Fibroblast of skin of abdomen (primary cell): ENCODE measurements at regions not wholly inside any gene's neighbourhood (a gene's known extent, or its start where the extent isn't known, plus 50 kb on each side); places are given as distances from the start of the nearest gene placed in this dataset.
"Not testable (repeated sequence)": the region's sequence is repeated elsewhere in the genome, so short reads cannot be mapped to it uniquely, and the experiment has no call there.

ENCODE experiments used
- DNase-seq: peaks from one replicate; pipeline ENCODE4 v3.0.0-alpha.2; 2013

GRCh38 chr15:62324382-62324781 is 159.3 kb upstream of the C2CD4B start:
- peak; percentile 65 for DNase-seq

- DNase-seq = no peak
Observed at GRCh38 chr15:62325597-62325996, 160.5 kb upstream of the C2CD4B start.

DNA sequence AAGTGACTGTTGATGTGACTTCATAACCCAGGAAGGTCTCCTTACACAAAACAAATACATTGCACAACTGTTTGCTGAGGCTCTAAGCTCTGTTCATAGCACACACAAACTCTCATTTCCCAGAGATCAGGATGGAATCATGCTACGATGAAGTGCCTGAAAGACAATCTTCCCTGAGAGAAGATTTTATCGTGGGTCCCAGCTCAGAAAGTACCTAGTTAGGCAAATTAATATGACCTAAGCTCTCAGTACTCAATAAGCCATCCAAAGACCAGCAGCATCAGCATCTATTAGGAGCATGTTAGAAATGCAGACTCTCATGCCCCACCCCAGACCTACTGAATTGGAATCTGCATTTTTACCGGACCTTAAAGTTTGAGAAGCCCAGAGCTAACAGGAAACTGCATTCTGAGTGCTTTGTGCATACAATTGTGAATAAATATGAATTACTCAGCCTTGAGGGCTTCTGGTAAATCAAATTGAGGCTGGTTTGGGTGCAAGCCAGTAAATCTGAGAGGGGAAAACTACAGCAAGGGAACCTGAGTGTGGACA is 161.5 kb upstream of the C2CD4B start:
- DNase-seq = peak; percentile 14

DNA sequence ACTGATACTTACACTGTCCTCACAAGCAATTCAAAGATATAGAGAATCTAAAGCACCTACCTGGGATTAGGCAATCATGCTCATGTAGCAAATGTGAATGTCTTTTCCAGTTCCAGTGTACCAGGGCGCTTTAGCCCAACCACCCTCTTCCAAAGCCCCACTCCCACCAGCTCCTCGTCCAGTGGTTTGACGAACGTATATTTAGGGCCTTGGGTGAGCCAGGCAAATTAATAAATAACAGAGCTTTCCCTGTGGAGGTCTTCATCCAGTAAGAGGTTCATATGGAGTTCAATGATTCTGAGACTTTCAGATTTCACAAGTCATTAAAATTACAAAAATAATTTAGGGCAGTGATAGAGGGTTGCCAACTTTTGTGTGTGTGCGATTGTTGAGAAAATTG is 162.3 kb upstream of the C2CD4B start:
- DNase-seq = no peak

DNA sequence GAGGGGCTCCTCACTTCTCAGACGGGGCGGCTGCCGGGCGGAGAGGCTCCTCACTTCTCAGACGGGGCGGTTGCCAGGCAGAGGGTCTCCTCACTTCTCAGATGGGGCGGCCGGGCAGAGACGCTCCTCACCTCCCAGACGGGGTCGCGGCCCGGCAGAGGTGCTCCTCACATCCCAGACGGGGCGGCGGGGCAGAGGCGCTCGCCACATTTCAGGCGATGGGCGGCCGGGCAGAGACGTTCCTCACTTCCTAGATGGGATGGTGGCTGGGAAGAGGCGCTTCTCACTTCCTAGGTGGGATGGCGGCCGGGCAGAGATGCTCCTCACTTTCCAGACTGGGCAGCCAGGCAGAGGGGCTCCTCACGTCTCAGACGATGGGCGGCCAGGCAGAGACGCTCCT is 167.4 kb upstream of the C2CD4B start:
- not testable (repeated sequence) for DNase-seq

GRCh38 chr15:62334536-62334935 is 169.5 kb upstream of the C2CD4B start:
- no peak for DNase-seq

GRCh38 chr15:62337934-62338333 is 172.8 kb upstream of the C2CD4B start:
- no peak for DNase-seq

DNA sequence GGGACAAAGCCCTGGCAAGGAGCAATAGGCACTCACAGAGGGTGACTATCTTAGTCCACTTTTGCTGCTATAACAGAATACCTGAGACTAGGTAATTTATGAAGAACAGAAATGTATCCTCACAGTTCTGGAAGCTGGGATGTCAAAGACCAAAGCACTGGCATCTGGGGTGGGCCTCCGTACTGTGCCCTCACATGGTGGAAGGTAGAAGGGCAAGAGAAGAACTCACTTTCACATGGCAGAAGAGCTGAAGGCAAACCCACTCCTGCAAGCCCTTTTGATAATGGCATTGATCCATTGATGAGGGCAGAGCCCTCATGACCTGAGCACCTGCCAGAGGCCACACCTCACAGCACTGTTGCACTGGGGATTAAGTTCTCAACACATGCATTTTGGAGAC is 173.4 kb upstream of the C2CD4B start:
- no peak for DNase-seq

GRCh38 chr15:62342959-62343358 is 177.9 kb upstream of the C2CD4B start:
- DNase-seq = no peak

- no peak for DNase-seq
Observed at GRCh38 chr15:62343397-62343796, 178.3 kb upstream of the C2CD4B start.

DNA sequence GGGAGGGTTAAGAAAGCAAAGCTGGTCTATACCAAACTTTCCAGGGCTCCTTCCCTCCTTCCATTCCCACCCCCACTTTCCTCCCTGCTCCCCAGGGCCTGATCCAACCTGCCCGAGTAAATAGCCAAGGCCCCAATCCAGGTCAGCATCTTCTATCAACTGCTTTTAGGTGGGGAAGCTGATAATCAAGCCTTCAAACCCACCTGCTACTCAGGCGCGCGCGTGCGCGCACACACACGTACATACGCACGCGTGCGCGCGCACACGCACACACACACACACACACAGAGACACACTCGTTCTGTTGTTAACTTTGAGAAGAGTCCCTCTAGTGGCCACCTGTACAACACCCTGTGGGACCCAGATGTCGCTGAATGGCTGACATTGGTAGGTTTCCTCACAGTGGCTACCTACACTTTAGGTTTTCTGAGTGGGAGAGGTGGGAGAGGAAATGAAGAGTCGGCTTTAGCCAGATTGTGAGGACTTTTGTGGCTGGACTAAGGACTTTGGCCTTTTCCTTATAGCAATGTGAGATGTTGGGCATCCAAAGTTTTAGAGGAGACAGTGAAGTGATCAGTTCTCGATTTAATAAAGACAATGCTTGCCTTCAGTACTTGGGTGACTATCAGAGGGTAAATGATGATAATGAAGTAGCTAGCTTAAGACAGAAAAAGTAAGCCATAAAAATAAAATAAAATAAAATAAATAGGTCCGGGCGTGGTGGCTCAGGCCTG is 179.9 kb upstream of the C2CD4B start:
- peak; percentile 62 for DNase-seq

DNA sequence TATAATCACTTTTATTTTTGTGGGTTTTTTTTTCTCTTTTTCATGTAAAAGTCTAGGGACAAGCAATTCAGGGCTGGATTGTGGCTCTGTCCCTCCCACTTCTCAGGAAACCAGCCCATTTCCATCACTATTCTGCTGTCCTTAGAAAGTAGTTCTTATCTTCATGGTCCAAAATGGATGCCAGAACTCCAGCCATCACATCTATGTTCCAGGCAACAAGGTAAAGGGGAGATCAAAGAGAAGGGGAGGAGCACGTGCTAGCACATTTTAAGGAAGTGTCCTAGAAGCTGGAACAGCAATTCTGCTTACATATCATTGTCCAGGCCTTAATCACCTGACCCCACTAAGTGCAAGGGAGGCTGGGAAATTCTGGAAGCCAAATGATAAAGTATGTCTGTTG is 181.1 kb upstream of the C2CD4B start:
- no peak for DNase-seq

GRCh38 chr15:62348118-62348517 is 183.0 kb upstream of the C2CD4B start:
- DNase-seq = no peak

DNA sequence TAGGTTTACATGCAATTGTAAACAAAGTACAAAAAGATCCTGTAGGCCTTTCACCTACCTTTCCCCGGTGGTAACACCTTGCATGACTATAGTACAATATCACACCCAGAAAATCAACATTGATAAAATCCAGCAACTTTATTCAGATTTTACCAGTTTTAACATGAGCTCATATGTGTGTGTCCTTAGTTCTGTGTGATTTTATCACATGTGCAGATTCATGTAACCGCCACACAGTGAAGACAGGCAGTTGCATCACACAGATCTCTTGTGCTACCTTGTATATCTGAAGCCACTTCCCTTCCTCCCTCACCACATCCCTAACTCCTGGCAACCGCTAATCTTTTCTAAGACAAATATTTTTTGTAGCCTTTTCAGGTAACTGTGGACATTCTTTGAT is 183.5 kb upstream of the C2CD4B start:
- no peak for DNase-seq

DNA sequence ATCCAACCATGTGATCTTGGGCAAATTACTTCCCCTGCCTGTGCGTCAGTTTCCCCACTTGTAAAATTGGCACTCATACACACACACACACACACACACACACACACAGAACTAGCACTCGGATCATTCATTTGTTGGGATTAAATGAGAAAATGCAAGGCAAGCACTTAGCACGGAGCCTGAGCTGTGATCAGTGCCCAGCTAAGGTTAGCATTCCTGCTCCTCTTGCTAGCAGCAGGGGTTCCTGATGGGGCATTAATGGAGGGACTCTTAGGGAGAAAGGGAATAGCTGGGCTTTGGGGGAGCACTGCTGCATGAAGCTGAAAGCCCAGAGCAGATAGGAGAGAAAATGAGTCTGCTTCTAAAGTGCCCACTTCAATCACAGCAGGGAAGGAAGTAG is 187.7 kb upstream of the C2CD4B start:
- DNase-seq = no peak

- DNase-seq = peak; percentile 63
Observed at GRCh38 chr15:62357431-62357830, 192.3 kb upstream of the C2CD4B start.

DNA sequence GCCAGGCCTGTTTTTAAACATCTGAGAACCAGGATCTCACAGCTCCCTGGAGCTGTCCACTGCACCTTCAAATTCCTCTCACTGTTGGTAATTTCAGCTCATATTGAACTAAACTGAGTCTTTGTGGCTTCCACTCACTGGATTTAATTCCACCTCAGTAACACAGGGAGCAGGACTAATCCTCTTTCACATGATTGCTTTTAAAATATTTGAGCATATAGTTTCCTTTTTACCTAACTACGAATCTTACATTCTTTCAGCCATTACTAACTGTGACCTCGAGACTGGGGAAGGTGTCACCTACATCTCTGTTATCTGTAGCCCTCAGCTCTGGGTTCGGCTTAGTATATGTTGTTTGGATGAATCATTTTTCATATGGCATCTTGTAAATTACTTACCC is 194.3 kb upstream of the C2CD4B start:
- DNase-seq = peak; percentile 4

DNA sequence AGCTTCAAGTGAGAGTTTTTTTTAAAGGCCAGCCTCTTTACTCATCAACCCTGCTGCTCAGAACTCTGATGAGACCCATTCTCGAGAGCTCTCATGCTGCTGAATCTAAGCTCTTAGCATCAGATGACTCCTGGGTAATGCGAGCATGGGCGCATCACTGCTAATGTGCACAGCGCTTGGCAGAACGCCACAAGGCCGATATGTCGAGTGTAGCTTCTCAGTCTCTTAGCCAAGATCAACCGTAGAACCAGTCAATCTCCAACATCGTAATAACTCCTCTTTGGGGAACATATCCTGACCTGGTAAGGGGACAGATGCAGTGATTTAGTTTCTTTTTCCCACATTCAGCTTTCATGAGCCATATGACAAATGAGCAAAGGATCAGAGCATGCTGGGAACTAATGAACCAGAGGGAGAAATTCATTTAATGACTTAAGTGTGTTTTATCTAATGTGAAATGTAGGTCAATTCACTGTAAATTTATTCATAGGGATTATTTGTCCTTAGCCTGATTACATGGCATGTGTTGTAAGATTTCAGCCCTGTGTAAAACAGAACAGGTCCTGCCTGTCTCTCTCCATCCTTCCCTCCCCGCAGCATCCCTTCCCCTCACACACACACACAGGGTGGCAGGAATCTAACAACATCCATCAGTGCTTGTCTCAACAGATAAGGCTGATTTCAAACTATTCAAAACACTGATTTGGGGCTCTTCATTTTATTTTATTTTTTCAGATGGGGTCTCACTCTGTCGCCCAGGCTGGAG is 195.4 kb upstream of the C2CD4B start:
- peak; percentile 9 for DNase-seq

DNA sequence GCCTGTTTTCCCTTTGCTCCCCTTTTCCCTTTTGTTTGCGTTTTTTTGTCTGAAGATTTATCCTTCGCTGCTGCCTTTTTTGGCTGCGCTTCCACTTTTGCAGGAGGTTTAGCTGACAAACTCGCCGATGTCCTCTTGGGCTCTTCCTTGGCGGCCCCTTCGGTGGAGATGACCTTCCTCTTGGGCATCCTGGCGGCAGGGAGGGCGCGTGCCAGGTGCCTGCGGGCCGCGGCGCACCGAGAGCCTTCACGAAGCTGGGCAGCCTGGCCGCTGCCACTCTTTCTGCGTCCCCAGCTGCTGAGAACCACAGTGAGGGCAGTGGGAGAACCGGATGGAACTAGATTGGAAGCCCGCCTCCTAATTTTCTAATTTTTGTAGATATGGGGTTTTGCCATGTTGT is 197.1 kb upstream of the C2CD4B start:
- no peak for DNase-seq

DNA sequence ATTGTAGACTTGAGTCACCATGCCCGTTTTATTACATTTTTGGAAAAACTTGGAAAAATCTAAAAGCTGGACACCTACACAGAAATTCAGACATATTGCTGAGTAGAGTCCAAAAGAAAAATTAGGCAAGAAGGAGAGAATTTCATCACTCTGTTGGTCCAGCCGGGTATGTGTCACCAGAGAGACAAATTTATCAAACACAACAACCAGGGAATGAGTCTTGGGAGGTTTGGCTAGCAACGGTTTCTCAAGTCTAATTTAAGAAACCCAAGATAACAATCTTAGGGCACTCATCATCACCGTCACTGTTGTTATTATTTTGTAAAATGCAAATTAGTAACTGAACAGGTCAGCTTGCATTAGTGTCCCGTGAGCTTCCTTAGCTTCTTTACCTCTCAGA is 197.5 kb upstream of the C2CD4B start:
- DNase-seq = peak; percentile 66

GRCh38 chr15:62363913-62364312 is 198.8 kb upstream of the C2CD4B start:
- no peak for DNase-seq

DNA sequence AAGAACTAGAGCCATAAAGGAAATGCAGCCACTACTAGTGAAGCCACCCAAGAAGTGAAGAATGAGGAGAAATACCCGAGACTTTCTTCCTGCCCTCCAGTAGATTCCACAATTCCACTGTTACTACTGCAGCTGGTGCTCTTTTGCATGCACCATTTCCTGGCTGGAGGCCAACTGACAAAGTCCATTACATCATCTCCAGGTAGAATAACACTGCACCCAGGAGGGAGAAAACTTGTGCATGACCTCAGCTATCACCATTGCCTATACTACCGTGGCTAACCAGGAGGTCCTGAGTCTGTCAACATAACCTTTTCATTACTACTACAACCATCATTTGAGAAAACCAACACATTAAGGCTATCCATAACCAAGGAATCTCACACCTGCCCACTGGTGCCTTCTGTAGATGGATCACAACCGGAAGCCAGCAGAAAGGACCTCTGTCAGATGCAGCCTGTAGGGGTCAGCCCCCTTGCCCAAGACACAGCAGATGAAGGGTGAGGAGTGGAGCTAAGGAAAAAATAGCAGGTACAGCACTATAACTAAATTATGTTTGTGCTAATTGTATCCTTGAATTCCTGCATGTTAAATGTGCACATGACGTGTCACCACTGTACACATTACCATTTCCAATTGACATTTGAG is 200.8 kb upstream of the C2CD4B start:
- peak; percentile 3 for DNase-seq

DNA sequence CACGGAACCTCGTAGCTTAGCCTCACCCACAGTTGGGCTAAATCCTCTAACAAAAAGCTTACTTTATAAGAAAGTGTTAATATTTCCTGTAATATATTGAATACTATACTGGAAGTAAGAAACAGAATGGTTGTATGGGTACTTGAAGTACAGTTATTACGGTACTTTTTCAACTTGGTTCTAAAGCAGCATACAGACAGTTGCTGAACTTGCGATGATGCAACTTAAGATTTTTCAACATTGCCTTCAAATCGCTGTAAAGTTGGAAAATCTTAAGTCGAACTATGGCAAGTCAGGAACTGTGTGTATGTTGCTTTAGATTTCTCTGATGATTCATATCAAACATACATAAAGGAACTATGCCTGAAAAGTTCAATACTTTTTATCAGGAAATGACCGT is 204.4 kb upstream of the C2CD4B start:
- no peak for DNase-seq
